IMR-90 (cell line): ENCODE measurements at regions not wholly inside any gene's neighbourhood (a gene's known extent, or its start where the extent isn't known, plus 50 kb on each side); places are given as distances from the start of the nearest gene placed in this dataset.

Experiments
- CHD1 ChIP-seq: IDR thresholded peaks from 2 replicates; pipeline ENCODE4 v1.6.1; 2012; ENCODE audit warnings: low read depth, low read length, improper control_type of control experiment
- CTCF ChIP-seq: conservative IDR thresholded peaks from 2 replicates; pipeline ENCODE4 v1.5.1; 2012; ENCODE audit warnings: mild to moderate bottlenecking, low read depth, low read length, improper control_type of control experiment
- NFE2L2 ChIP-seq: fragments of 150-350 bp; IDR thresholded peaks from 2 replicates; pipeline ENCODE4 v1.6.1; 2016; ENCODE audit warnings: low read depth, mild to moderate bottlenecking, low read length
- POLR2A ChIP-seq: IDR thresholded peaks from 2 replicates; pipeline ENCODE4 v1.6.1; 2012; ENCODE audit warnings: mild to moderate bottlenecking, low read depth, low read length
- RAD21 ChIP-seq: IDR thresholded peaks from 2 replicates; pipeline ENCODE4 v1.6.1; 2012; ENCODE audit warnings: low read length, improper control_type of control experiment
- RCOR1 ChIP-seq: IDR thresholded peaks from 2 replicates; pipeline ENCODE4 v1.6.1; 2012; ENCODE audit warnings: mild to moderate bottlenecking, low read length, improper control_type of control experiment; ENCODE audit not compliant: insufficient replicate concordance
- RFX5 ChIP-seq: IDR thresholded peaks from 2 replicates; pipeline ENCODE4 v1.8.0; 2012; ENCODE audit warnings: low read depth, mild to moderate bottlenecking, low read length, moderate library complexity
- SMC3 ChIP-seq: fragments of 150-350 bp; IDR thresholded peaks from 2 replicates; pipeline ENCODE4 v1.6.1; 2016; ENCODE audit warnings: low read depth, mild to moderate bottlenecking, antibody characterized with exemption, low read length, moderate library complexity

DNA sequence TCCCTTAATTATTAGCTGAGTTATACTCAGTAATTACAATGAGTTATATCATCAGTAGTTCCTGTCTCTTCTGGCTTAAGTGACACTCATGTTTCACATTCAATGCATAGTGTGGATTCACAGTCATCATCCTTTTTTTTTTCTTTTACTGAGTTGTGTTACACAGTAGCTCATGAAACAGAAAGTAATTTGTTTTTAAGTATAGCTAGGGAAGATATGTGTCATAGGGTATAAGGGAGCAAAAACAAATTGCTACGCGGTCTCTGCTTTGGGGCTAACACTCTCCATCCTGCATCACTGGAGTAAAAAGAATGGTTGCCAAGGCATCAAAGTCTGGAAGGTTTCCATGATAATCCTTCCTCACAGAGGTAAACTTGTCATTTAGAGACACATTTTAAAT is 971.7 kb upstream of the NCAM2 start:
- TF ChIP-seq RFX5 (no peak), CTCF (no peak), SMC3 (no peak), NFE2L2 (no peak), CHD1 (no peak), RCOR1 (no peak), POLR2A (no peak), RAD21 (no peak)
